Stimulated activated naive B cell treated with anti-CD40 and anti-IgM and Interleukin-4, amounts not matched to agents 10 μg/mL and 1 μg/mL and 100 μg/mL, for 72 hours (primary cell): ENCODE measurements at regions not wholly inside any gene's neighbourhood (a gene's known extent, or its start where the extent isn't known, plus 50 kb on each side); places are given as distances from the start of the nearest gene placed in this dataset.

Experiments used
- ATAC-seq, 2 donors: fragments of 150-1000 bp; cut with Tn5 transposase; replicated peaks; 2 replicates each; pipeline ENCODE4 v1.10.0; 2021; ENCODE audit warnings: moderate library complexity in 1 of 2
- DNase-seq: peaks from one replicate; pipeline ENCODE4 v3.0.0; 2021
- H3K27ac Mint-ChIP-seq: one replicate; pipeline ENCODE4 v1.8.0; 2022; ENCODE audit warnings: mild to moderate bottlenecking, mixed read lengths
- H3K27me3 Mint-ChIP-seq, 2 donors: one replicate each; pipeline ENCODE4 v1.8.0; 2022; ENCODE audit warnings: mixed read lengths in 2 of 2
- H3K36me3 Mint-ChIP-seq, 2 donors: one replicate each; pipeline ENCODE4 v1.8.0; 2022; ENCODE audit warnings: mixed read lengths in 2 of 2, mild to moderate bottlenecking in 1 of 2
- H3K4me1 Mint-ChIP-seq, 2 donors: one replicate each; pipeline ENCODE4 v1.8.0; 2022; ENCODE audit warnings: mixed read lengths in 2 of 2, mild to moderate bottlenecking in 1 of 2
- H3K4me3 Mint-ChIP-seq, 2 donors: one replicate each; pipeline ENCODE4 v1.8.0; 2022; ENCODE audit warnings: mild to moderate bottlenecking in 2 of 2, mixed read lengths in 2 of 2, moderate library complexity in 1 of 2
- H3K9me3 Mint-ChIP-seq, 2 donors: one replicate each; pipeline ENCODE4 v1.8.0; 2022; ENCODE audit warnings: mixed read lengths in 2 of 2, mild to moderate bottlenecking in 1 of 2

- H3K36me3 Mint-ChIP-seq, result peaks cover 0 to 2% of the 10 kb centered on the region in 2 donors
- H3K4me3 Mint-ChIP-seq, result no peak overlapping the region
- no peak for DNase-seq
- H3K4me1 Mint-ChIP-seq, result peaks cover 0 to 2% of the 10 kb centered on the region in 2 donors
- H3K9me3 Mint-ChIP-seq, result peaks cover 2% of the 10 kb centered on the region in 2 donors
- H3K27me3 Mint-ChIP-seq, result no peaks in the 10 kb centered on the region
- no peak overlapping the region for H3K27ac Mint-ChIP-seq
- no peak for ATAC-seq
Measured at GRCh38 chr11:92511522-92512203, 287.0 kb downstream of the FAT3 start.

GRCh38 chr11:92512204-92512569 lies 287.6 kb downstream of the FAT3 start:
- Mint-ChIP-seq H3K27ac (no peak overlapping the region), H3K9me3 (peaks cover 5% of the 10 kb centered on the region in 2 donors), H3K27me3 (no peaks in the 10 kb centered on the region), H3K36me3 (peaks cover 0 to 3% of the 10 kb centered on the region in 2 donors), H3K4me1 (peaks cover 0 to 2% of the 10 kb centered on the region in 2 donors), H3K4me3 (no peak overlapping the region)
- peak; percentile 63 to 76 for ATAC-seq
- DNase-seq, result no peak

- H3K36me3 Mint-ChIP-seq, result no peaks in the 10 kb centered on the region
- H3K27ac Mint-ChIP-seq, result no peak overlapping the region
- H3K9me3 Mint-ChIP-seq, result no peaks in the 10 kb centered on the region
- DNase-seq (no peak), ATAC-seq (no peak)
- H3K4me3 Mint-ChIP-seq, result no peak overlapping the region
- no peaks in the 10 kb centered on the region for H3K27me3 Mint-ChIP-seq
- no peaks in the 10 kb centered on the region for H3K4me1 Mint-ChIP-seq
Measured at GRCh38 chr11:92523611-92524010, 299.0 kb downstream of the FAT3 start.

GRCh38 chr11:92524542-92524941 lies 299.9 kb downstream of the FAT3 start:
- no peaks in the 10 kb centered on the region for H3K36me3 Mint-ChIP-seq
- no peak overlapping the region for H3K4me3 Mint-ChIP-seq
- no peaks in the 10 kb centered on the region for H3K4me1 Mint-ChIP-seq
- no peak overlapping the region for H3K27ac Mint-ChIP-seq
- no peaks in the 10 kb centered on the region for H3K9me3 Mint-ChIP-seq
- DNase-seq (no peak), ATAC-seq (no peak)
- no peaks in the 10 kb centered on the region for H3K27me3 Mint-ChIP-seq

- Mint-ChIP-seq H3K9me3 (no peaks in the 10 kb centered on the region), H3K4me1 (no peaks in the 10 kb centered on the region), H3K36me3 (no peaks in the 10 kb centered on the region), H3K27me3 (no peaks in the 10 kb centered on the region), H3K4me3 (no peak overlapping the region), H3K27ac (no peak overlapping the region)
- no peak for ATAC-seq
- no peak for DNase-seq
Measured at GRCh38 chr11:92527467-92527866, 302.8 kb downstream of the FAT3 start.

DNA sequence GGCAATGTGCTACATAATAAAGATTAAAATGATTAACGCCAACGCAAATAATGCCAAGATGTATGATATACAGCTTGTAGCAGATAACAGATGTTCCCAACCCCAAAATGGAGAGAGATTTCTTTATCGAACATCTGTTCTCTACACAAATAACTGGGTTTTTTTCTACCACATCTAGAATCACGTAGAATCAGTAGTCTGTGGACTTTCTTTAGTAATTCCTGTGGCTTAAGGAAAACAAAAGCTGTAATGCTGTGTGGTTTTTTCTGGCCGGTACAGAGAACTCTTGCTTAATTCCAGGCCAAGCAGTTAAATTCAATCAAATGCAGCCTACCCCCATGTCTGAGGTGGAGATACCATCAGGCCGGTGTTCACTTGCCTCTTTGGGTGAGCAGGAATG lies 303.4 kb downstream of the FAT3 start:
- no peaks in the 10 kb centered on the region for H3K9me3 Mint-ChIP-seq
- ATAC-seq (no peak), DNase-seq (no peak)
- H3K27me3 Mint-ChIP-seq, result no peaks in the 10 kb centered on the region
- no peaks in the 10 kb centered on the region for H3K36me3 Mint-ChIP-seq
- no peak overlapping the region for H3K27ac Mint-ChIP-seq
- H3K4me3 Mint-ChIP-seq, result no peak overlapping the region
- H3K4me1 Mint-ChIP-seq, result no peaks in the 10 kb centered on the region

GRCh38 chr11:92531065-92531739 lies 306.6 kb downstream of the FAT3 start:
- H3K9me3 Mint-ChIP-seq, result no peaks in the 10 kb centered on the region
- H3K27me3 Mint-ChIP-seq, result no peaks in the 10 kb centered on the region
- no peaks in the 10 kb centered on the region for H3K4me1 Mint-ChIP-seq
- no peak overlapping the region for H3K27ac Mint-ChIP-seq
- DNase-seq (no peak), ATAC-seq (no peak)
- no peaks in the 10 kb centered on the region for H3K36me3 Mint-ChIP-seq
- H3K4me3 Mint-ChIP-seq, result no peak overlapping the region

DNA sequence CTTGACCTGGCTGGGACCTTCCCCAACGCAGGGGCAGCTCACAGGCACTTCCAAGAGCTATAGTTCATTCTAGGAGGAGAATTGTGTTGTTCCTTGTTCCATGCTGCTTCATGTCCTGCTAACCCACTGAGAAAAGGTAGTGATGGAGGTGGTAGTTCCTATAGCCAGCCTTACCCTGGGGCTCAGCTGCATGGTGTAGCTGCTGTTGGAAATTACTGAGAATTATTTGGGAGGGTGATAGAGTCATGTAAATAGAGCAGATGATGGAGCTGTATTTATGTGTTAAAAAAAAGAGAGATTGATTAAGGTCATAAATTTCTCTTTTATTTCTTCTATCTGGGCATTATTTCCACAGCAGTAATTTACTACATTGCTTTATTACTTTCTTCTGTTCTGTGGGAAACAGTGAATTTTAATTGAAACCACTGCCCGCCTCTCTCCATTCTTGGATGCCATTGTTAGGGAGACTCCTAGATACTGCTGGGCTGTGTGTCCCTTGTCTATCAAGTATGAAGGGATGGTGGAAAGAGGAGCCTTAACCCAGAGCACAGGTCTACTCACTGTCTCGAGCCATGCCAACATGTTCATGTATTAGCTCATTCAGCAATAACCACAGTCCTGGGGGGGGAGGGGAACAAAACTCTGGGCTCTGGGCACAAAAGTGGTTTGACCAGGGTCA lies 309.2 kb downstream of the FAT3 start:
- H3K9me3 Mint-ChIP-seq, result no peaks in the 10 kb centered on the region
- no peak overlapping the region for H3K4me3 Mint-ChIP-seq
- no peaks in the 10 kb centered on the region for H3K36me3 Mint-ChIP-seq
- DNase-seq (no peak), ATAC-seq (no peak)
- H3K27ac Mint-ChIP-seq, result no peak overlapping the region
- H3K4me1 Mint-ChIP-seq, result no peaks in the 10 kb centered on the region
- H3K27me3 Mint-ChIP-seq, result no peaks in the 10 kb centered on the region

DNA sequence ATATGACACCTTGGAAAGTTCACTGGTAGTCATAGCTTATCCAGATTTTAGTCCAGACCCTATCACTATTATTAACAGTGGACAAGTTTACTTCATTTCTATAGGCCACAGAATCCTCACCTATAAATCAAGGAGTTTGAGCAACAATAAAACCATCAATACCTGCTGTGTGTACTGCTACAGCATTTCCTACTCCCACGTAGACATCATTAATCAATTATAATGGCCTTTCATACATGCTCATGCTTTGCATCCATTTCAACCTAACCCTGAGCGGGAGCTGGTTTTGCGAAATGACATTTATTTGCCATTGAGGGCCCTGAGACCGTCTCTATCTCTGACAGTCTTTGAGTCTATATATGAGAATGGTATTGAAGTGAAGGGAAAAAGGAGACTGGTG lies 312.3 kb downstream of the FAT3 start:
- H3K27ac Mint-ChIP-seq, result no peak overlapping the region

GRCh38 chr11:92540096-92540495 lies 315.5 kb downstream of the FAT3 start:
- no peaks in the 10 kb centered on the region for H3K27me3 Mint-ChIP-seq
- ATAC-seq (no peak), DNase-seq (no peak)
- H3K27ac Mint-ChIP-seq, result no peak overlapping the region
- no peaks in the 10 kb centered on the region for H3K9me3 Mint-ChIP-seq
- no peaks in the 10 kb centered on the region for H3K36me3 Mint-ChIP-seq
- no peak overlapping the region for H3K4me3 Mint-ChIP-seq
- H3K4me1 Mint-ChIP-seq, result peaks cover 0 to 8% of the 10 kb centered on the region in 2 donors

More for the DNA sequence above, 312.3 kb downstream of the FAT3 start:
- no peak overlapping the region for H3K4me3 Mint-ChIP-seq
- ATAC-seq (no peak), DNase-seq (no peak)
- no peaks in the 10 kb centered on the region for H3K27me3 Mint-ChIP-seq
- no peaks in the 10 kb centered on the region for H3K9me3 Mint-ChIP-seq
- no peaks in the 10 kb centered on the region for H3K36me3 Mint-ChIP-seq
- peaks cover 0 to 8% of the 10 kb centered on the region in 2 donors for H3K4me1 Mint-ChIP-seq

- DNase-seq, result no peak
- no peaks in the 10 kb centered on the region for H3K27me3 Mint-ChIP-seq
- peaks cover 0 to 1% of the 10 kb centered on the region in 2 donors for H3K9me3 Mint-ChIP-seq
- H3K4me3 Mint-ChIP-seq, result no peak overlapping the region
- H3K4me1 Mint-ChIP-seq, result no peaks in the 10 kb centered on the region
- no peaks in the 10 kb centered on the region for H3K36me3 Mint-ChIP-seq
- H3K27ac Mint-ChIP-seq, result no peak overlapping the region
- no peak for ATAC-seq
Measured at GRCh38 chr11:92545906-92546471, 321.4 kb downstream of the FAT3 start.

- Mint-ChIP-seq H3K9me3 (peaks cover 0 to 1% of the 10 kb centered on the region in 2 donors), H3K27ac (no peak overlapping the region), H3K36me3 (no peaks in the 10 kb centered on the region), H3K4me1 (no peaks in the 10 kb centered on the region), H3K27me3 (no peaks in the 10 kb centered on the region), H3K4me3 (no peak overlapping the region)
- DNase-seq, result no peak
- no peak for ATAC-seq
Measured at GRCh38 chr11:92546603-92547002, 322.0 kb downstream of the FAT3 start.

DNA sequence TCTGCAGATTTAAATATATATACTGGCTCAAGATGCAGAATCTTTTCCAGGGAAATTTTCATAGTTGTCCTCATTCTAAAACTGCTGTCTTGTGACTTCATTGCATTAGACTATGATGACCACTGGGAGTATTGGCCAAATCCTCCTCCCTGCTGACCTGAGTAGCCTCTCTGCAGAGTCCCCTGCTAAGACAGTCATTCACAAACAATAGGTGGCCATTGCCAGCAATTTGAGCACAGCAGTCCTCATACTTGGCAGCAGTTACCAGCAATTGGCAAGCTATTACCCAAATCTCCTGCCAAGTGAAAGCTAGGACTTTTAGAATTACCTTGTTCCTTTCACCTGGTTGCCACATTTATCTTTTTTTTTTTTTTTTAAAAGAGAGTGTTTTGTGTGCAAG lies 325.8 kb downstream of the FAT3 start:
- H3K36me3 Mint-ChIP-seq, result no peaks in the 10 kb centered on the region
- no peaks in the 10 kb centered on the region for H3K27me3 Mint-ChIP-seq
- ATAC-seq, result no peak

DNA sequence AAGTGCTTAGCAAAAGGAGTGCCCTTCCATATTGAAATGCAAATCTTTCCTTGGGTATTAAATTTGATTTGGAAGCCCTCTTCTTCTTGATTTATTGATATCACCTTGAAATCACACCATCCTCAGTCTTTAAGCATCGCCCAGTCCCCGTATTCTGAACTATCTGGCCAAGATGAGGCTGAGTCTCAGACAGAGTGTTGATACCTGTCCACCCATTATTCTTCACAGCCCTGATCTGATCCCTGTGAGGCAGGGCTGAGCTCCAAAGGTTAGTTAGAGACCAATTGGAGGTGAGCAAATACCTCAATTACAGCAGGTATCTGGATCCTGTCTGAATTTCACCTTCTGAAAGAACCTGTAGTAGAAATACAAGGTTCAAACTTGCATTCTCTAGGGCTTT lies 326.3 kb downstream of the FAT3 start:
- no peaks in the 10 kb centered on the region for H3K4me1 Mint-ChIP-seq
- no peaks in the 10 kb centered on the region for H3K36me3 Mint-ChIP-seq
- DNase-seq (no peak), ATAC-seq (no peak)
- H3K27ac Mint-ChIP-seq, result no peak overlapping the region
- H3K27me3 Mint-ChIP-seq, result no peaks in the 10 kb centered on the region
- peaks cover 0 to 1% of the 10 kb centered on the region in 2 donors for H3K9me3 Mint-ChIP-seq
- H3K4me3 Mint-ChIP-seq, result no peak overlapping the region

More for the DNA sequence above, 325.8 kb downstream of the FAT3 start:
- Mint-ChIP-seq H3K27ac (no peak overlapping the region), H3K4me1 (no peaks in the 10 kb centered on the region), H3K4me3 (no peak overlapping the region), H3K9me3 (peaks cover 0 to 1% of the 10 kb centered on the region in 2 donors)
- no peak for DNase-seq

GRCh38 chr11:92552942-92553341 lies 328.3 kb downstream of the FAT3 start:
- H3K9me3 Mint-ChIP-seq, result no peaks in the 10 kb centered on the region
- H3K4me1 Mint-ChIP-seq, result no peaks in the 10 kb centered on the region
- DNase-seq, result no peak
- H3K27ac Mint-ChIP-seq, result no peak overlapping the region
- H3K36me3 Mint-ChIP-seq, result no peaks in the 10 kb centered on the region
- H3K4me3 Mint-ChIP-seq, result no peak overlapping the region
- ATAC-seq, result no peak
- no peaks in the 10 kb centered on the region for H3K27me3 Mint-ChIP-seq
